ENCODE measurements at regions not wholly inside any gene's neighbourhood (a gene's known extent, or its start where the extent isn't known, plus 50 kb on each side); places are given as distances from the start of the nearest gene placed in this dataset.

DNA sequence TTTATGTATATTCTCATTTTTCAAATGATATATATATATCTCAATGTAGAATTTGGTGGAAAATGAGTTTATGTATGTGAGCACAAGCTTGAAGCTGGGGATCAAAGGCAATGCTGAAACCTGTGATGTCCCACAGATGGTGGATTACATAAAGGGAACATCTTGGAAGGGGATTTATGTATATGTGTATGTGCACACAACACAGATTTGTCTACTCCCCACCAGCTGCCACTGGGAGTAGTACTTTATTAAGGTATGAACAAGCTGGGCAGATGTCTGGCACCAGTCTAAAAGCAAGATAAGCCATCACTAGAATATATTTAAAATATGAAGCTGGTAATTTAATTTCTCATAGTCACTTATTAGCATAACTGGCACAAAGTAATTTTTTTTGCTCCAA, 895.6 kb downstream of the SLC6A15 start:
- FAIRE-seq (no peak), DNase-seq (ENCODE audit: low read depth) (no peak)
- H3K9me3 Mint-ChIP-seq (ENCODE audit: unreplicated experiment): peaks cover 4% of the 10 kb centered on the region
- H3K4me2 ChIP-seq (ENCODE audit: low read length): no peak overlapping the region
- H3K79me2 ChIP-seq (ENCODE audit: insufficient read depth, low read length): no peaks in the 10 kb centered on the region
- H3K9me3 ChIP-seq (ENCODE audit: insufficient read depth, low read depth, low read length): no peaks in the 10 kb centered on the region
- H3K9ac ChIP-seq (ENCODE audit: low read length): no peak overlapping the region
- no peak for TF ChIP-seq EZH2 (IDR thresholded peaks at IDR 0.05; ENCODE audit: insufficient read depth, low read length)
- TF ChIP-seq, protein P1, sequence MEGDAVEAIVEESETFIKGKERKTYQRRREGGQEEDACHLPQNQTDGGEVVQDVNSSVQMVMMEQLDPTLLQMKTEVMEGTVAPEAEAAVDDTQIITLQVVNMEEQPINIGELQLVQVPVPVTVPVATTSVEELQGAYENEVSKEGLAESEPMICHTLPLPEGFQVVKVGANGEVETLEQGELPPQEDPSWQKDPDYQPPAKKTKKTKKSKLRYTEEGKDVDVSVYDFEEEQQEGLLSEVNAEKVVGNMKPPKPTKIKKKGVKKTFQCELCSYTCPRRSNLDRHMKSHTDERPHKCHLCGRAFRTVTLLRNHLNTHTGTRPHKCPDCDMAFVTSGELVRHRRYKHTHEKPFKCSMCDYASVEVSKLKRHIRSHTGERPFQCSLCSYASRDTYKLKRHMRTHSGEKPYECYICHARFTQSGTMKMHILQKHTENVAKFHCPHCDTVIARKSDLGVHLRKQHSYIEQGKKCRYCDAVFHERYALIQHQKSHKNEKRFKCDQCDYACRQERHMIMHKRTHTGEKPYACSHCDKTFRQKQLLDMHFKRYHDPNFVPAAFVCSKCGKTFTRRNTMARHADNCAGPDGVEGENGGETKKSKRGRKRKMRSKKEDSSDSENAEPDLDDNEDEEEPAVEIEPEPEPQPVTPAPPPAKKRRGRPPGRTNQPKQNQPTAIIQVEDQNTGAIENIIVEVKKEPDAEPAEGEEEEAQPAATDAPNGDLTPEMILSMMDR (IDR thresholded peaks at IDR 0.05; ENCODE audit: insufficient read depth, low read depth, low read length): no peak
- no peaks in the 10 kb centered on the region for H3K36me3 ChIP-seq (ENCODE audit: insufficient read depth, low read length)
- H3K4me3 Mint-ChIP-seq (ENCODE audit: unreplicated experiment): no peak overlapping the region
- no peaks in the 10 kb centered on the region for H3K4me1 ChIP-seq (ENCODE audit: insufficient read depth, low read length)
- no peaks in the 10 kb centered on the region for H4K20me1 ChIP-seq (ENCODE audit: insufficient read depth, low read length)
- H3K27ac ChIP-seq (ENCODE audit: low read depth, low read length): no peak overlapping the region
- H3K4me1 Mint-ChIP-seq (ENCODE audit: low read depth, unreplicated experiment): no peaks in the 10 kb centered on the region
- no peak overlapping the region for H3K27ac Mint-ChIP-seq (ENCODE audit: unreplicated experiment)
- H3K27me3 Mint-ChIP-seq (ENCODE audit: low read depth, unreplicated experiment): no peaks in the 10 kb centered on the region
- H3K36me3 Mint-ChIP-seq (ENCODE audit: low read depth, unreplicated experiment): no peaks in the 10 kb centered on the region
- no peak overlapping the region for H2AFZ ChIP-seq (ENCODE audit: low read depth, low read length)
- H3K27me3 ChIP-seq (ENCODE audit: insufficient read depth, low read length): no peaks in the 10 kb centered on the region
- no peak overlapping the region for H3K4me3 ChIP-seq (ENCODE audit: insufficient read depth, low read depth, low read length)

DNA sequence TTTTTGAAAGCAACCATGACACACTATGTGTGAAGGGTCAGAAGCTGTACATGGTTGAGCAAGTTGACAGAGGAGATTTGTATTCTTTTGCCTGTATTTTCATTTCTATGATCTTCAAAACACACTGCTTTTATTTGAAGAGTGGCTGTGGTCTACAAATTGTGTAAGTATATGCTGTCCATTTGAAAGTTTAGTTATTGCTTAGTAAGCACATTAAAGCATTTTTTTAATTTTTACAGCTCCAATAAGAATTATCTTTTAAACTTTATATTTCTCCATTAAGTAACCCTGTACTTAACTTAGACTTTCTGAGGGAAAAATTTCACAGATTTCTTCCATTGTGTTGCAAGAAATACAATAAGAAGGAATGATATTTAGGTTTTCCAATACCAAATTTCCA, 915.2 kb downstream of the SLC6A15 start:
- H3K27ac Mint-ChIP-seq (ENCODE audit: unreplicated experiment): no peak overlapping the region
- H3K36me3 Mint-ChIP-seq (ENCODE audit: low read depth, unreplicated experiment): no peaks in the 10 kb centered on the region
- no peak overlapping the region for H3K4me3 Mint-ChIP-seq (ENCODE audit: unreplicated experiment)
- no peaks in the 10 kb centered on the region for H3K4me1 Mint-ChIP-seq (ENCODE audit: low read depth, unreplicated experiment)
- no peak overlapping the region for H3K4me2 ChIP-seq (ENCODE audit: low read length)
- H3K27me3 Mint-ChIP-seq (ENCODE audit: low read depth, unreplicated experiment): no peaks in the 10 kb centered on the region
- no peaks in the 10 kb centered on the region for H3K79me2 ChIP-seq (ENCODE audit: insufficient read depth, low read length)
- no peak for FAIRE-seq
- no peak overlapping the region for H3K9ac ChIP-seq (ENCODE audit: low read length)
- no peaks in the 10 kb centered on the region for H3K4me1 ChIP-seq (ENCODE audit: insufficient read depth, low read length)
- no peaks in the 10 kb centered on the region for H3K27me3 ChIP-seq (ENCODE audit: insufficient read depth, low read length)
- no peak overlapping the region for H2AFZ ChIP-seq (ENCODE audit: low read depth, low read length)
- no peak for TF ChIP-seq EZH2 (IDR thresholded peaks at IDR 0.05; ENCODE audit: insufficient read depth, low read length)
- TF ChIP-seq, protein P1 (IDR thresholded peaks at IDR 0.05; ENCODE audit: insufficient read depth, low read depth, low read length): no peak
- DNase-seq (ENCODE audit: low read depth): no peak
- no peak overlapping the region for H3K27ac ChIP-seq (ENCODE audit: low read depth, low read length)
- no peak overlapping the region for H3K4me3 ChIP-seq (ENCODE audit: insufficient read depth, low read depth, low read length)
- H3K9me3 Mint-ChIP-seq (ENCODE audit: unreplicated experiment): no peaks in the 10 kb centered on the region
- H3K36me3 ChIP-seq (ENCODE audit: insufficient read depth, low read length): no peaks in the 10 kb centered on the region
- H3K9me3 ChIP-seq (ENCODE audit: insufficient read depth, low read depth, low read length): no peaks in the 10 kb centered on the region
- no peaks in the 10 kb centered on the region for H4K20me1 ChIP-seq (ENCODE audit: insufficient read depth, low read length)

DNA sequence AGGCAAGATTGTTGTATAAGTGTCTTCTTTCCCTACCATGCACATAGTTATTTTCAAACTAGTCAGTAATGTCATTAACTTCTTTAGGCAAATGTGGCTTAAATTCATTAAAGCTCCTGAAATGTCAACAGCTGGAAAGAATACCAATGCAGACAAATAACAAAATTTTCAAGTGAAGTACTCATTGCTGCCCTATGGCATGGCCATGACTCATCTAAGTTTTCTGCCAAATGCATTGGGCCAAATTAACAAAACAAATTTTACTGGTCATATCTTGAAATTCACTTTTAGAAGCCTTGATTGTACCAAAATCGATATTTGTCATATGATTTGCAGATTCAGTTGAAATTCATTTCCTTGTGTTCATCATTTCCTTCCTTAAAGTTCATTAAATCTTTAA, 915.9 kb downstream of the SLC6A15 start:
- no peaks in the 10 kb centered on the region for H3K4me1 ChIP-seq (ENCODE audit: insufficient read depth, low read length)
- TF ChIP-seq, protein P1 (IDR thresholded peaks at IDR 0.05; ENCODE audit: insufficient read depth, low read depth, low read length): no peak
- TF ChIP-seq EZH2 (IDR thresholded peaks at IDR 0.05; ENCODE audit: insufficient read depth, low read length): no peak
- no peaks in the 10 kb centered on the region for H3K27me3 ChIP-seq (ENCODE audit: insufficient read depth, low read length)
- no peak overlapping the region for H3K4me3 ChIP-seq (ENCODE audit: insufficient read depth, low read depth, low read length)
- H4K20me1 ChIP-seq (ENCODE audit: insufficient read depth, low read length): no peaks in the 10 kb centered on the region
- H3K79me2 ChIP-seq (ENCODE audit: insufficient read depth, low read length): no peaks in the 10 kb centered on the region
- Mint-ChIP-seq H3K27me3 (ENCODE audit: low read depth, unreplicated experiment) (no peaks in the 10 kb centered on the region), H3K27ac (ENCODE audit: unreplicated experiment) (no peak overlapping the region), H3K4me3 (ENCODE audit: unreplicated experiment) (no peak overlapping the region), H3K4me1 (ENCODE audit: low read depth, unreplicated experiment) (no peaks in the 10 kb centered on the region), H3K9me3 (ENCODE audit: unreplicated experiment) (no peaks in the 10 kb centered on the region), H3K36me3 (ENCODE audit: low read depth, unreplicated experiment) (no peaks in the 10 kb centered on the region)
- no peak for DNase-seq (ENCODE audit: low read depth)
- H3K27ac ChIP-seq (ENCODE audit: low read depth, low read length): no peak overlapping the region
- no peak overlapping the region for H3K4me2 ChIP-seq (ENCODE audit: low read length)
- no peak overlapping the region for H2AFZ ChIP-seq (ENCODE audit: low read depth, low read length)
- no peaks in the 10 kb centered on the region for H3K9me3 ChIP-seq (ENCODE audit: insufficient read depth, low read depth, low read length)
- no peaks in the 10 kb centered on the region for H3K36me3 ChIP-seq (ENCODE audit: insufficient read depth, low read length)
- no peak overlapping the region for H3K9ac ChIP-seq (ENCODE audit: low read length)
- FAIRE-seq: no peak

Measured in astrocyte (in vitro differentiated cells and primary cell).